HCT116 (cell line): ENCODE measurements at regions not wholly inside any gene's neighbourhood (a gene's known extent, or its start where the extent isn't known, plus 50 kb on each side); places are given as distances from the start of the nearest gene placed in this dataset.
"Not testable (repeated sequence)": the region's sequence is repeated elsewhere in the genome, so short reads cannot be mapped to it uniquely, and the experiment has no call there.

Source experiments
- ATF3 ChIP-seq: IDR thresholded peaks from 2 replicates; pipeline ENCODE4 v1.6.1; 2012
- EGR1 ChIP-seq: IDR thresholded peaks from 2 replicates; pipeline ENCODE4 v1.6.1; 2012; ENCODE audit warnings: low read depth
- EZH2 ChIP-seq: fragments of 200-600 bp; sonication (generic); IDR thresholded peaks from 2 replicates; pipeline ENCODE4 v1.6.1; 2017; ENCODE audit warnings: antibody characterized with exemption, mixed run types
- EZH2phosphoT487 ChIP-seq: fragments of 200-600 bp; IDR thresholded peaks from 2 replicates; pipeline ENCODE4 v1.6.1; 2018; ENCODE audit warnings: antibody characterized with exemption, borderline replicate concordance
- JUND ChIP-seq: IDR thresholded peaks from 2 replicates; pipeline ENCODE4 v1.6.1; 2012
- POLR2A ChIP-seq: IDR thresholded peaks from 2 replicates; pipeline ENCODE4 v1.7.0; 2011; ENCODE audit warnings: borderline replicate concordance; ENCODE audit not compliant: insufficient read depth, insufficient read length; ENCODE audit errors: extremely low read depth
- POLR2AphosphoS5 ChIP-seq: IDR thresholded peaks from 2 replicates; pipeline ENCODE4 v1.6.1; 2011; ENCODE audit warnings: mild to moderate bottlenecking, low read depth, low read length, moderate library complexity
- RAD21 ChIP-seq: IDR thresholded peaks from 2 replicates; pipeline ENCODE4 v1.6.1; 2012; ENCODE audit warnings: low read depth, mild to moderate bottlenecking
- SIN3A ChIP-seq: IDR thresholded peaks from 2 replicates; pipeline ENCODE4 v1.6.1; 2012; ENCODE audit warnings: low read depth
- TCF7L2 ChIP-seq: IDR thresholded peaks from 2 replicates; pipeline ENCODE4 v1.7.0; 2011; ENCODE audit warnings: borderline replicate concordance, inconsistent platforms; ENCODE audit not compliant: insufficient read depth, insufficient read length; ENCODE audit errors: extremely low read depth
- ZBTB33 ChIP-seq: IDR thresholded peaks from 2 replicates; pipeline ENCODE4 v1.6.1; 2011; ENCODE audit warnings: mild to moderate bottlenecking, low read length, moderate library complexity; ENCODE audit not compliant: insufficient replicate concordance; ENCODE audit errors: extremely low read depth
- ZFX ChIP-seq: fragments of 450-650 bp; IDR thresholded peaks from 2 replicates; pipeline ENCODE4 v1.6.1; 2017
- TF ChIP-seq, protein P1 (sequence below), 3 experiments: fragments of 200-600 bp in 1 of 3; sonication (generic) in 1 of 3; IDR thresholded peaks in 2 of 3; conservative IDR thresholded peaks in 1 of 3; 2 replicates each; pipeline ENCODE4 v1.5.1; 2012 to 2017; ENCODE audit warnings: low read depth in 2 of 3, low read length in 2 of 3, antibody characterized with exemption in 1 of 3, borderline replicate concordance in 1 of 3, control low read depth in 1 of 3, mild to moderate bottlenecking in 1 of 3, mixed read lengths in 1 of 3, mixed run types in 1 of 3, moderate library complexity in 1 of 3; ENCODE audit not compliant: insufficient read depth in 1 of 3
- TF ChIP-seq, protein P2 (sequence below): IDR thresholded peaks from 2 replicates; pipeline ENCODE4 v1.6.1; 2012

DNA sequence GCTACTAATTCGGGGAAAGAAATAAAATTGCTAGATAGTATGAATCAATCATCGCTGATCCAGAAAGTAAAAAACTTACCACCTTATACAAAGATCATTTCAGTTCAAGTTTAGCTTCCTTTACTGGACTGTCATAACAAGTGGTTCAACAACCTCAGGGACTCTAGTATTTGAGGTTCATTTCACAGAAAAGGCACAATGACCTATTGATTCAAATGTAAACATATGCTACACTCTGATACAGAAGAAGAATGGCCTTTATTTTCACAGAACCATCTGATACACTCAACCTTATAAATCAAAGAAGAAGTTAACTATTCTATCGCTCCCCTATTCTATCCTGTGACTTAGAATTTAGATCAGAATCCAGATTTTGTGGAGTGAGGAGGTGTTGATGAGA lies 140.8 kb upstream of the EFCAB3 start:
- TF ChIP-seq POLR2AphosphoS5, RAD21, EZH2, POLR2A, EZH2phosphoT487, TCF7L2, EGR1, ZFX, SIN3A, JUND, ZBTB33, ATF3: not testable (repeated sequence)
- TF ChIP-seq, protein P1, sequence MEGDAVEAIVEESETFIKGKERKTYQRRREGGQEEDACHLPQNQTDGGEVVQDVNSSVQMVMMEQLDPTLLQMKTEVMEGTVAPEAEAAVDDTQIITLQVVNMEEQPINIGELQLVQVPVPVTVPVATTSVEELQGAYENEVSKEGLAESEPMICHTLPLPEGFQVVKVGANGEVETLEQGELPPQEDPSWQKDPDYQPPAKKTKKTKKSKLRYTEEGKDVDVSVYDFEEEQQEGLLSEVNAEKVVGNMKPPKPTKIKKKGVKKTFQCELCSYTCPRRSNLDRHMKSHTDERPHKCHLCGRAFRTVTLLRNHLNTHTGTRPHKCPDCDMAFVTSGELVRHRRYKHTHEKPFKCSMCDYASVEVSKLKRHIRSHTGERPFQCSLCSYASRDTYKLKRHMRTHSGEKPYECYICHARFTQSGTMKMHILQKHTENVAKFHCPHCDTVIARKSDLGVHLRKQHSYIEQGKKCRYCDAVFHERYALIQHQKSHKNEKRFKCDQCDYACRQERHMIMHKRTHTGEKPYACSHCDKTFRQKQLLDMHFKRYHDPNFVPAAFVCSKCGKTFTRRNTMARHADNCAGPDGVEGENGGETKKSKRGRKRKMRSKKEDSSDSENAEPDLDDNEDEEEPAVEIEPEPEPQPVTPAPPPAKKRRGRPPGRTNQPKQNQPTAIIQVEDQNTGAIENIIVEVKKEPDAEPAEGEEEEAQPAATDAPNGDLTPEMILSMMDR (IDR thresholded peaks at IDR 0.05 in 2 of 3, conservative IDR thresholded peaks at IDR 0.05 in 1 of 3; ENCODE audit: borderline replicate concordance in 1 of 3, insufficient read depth in 1 of 3, low read depth in 2 of 3, low read length in 2 of 3), result not testable (repeated sequence)
- TF ChIP-seq, protein P2, sequence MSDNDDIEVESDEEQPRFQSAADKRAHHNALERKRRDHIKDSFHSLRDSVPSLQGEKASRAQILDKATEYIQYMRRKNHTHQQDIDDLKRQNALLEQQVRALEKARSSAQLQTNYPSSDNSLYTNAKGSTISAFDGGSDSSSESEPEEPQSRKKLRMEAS, result not testable (repeated sequence)
